Endodermal cell (in vitro differentiated cells): ENCODE measurements at regions not wholly inside any gene's neighbourhood (a gene's known extent, or its start where the extent isn't known, plus 50 kb on each side); places are given as distances from the start of the nearest gene placed in this dataset.

Experiments used
- DNase-seq: peaks from one replicate; pipeline ENCODE4 v3.0.0-alpha.2; 2017
- H3K27ac ChIP-seq: 2 replicates; pipeline ENCODE4 v1.5.1; 2013; ENCODE audit warnings: mild to moderate bottlenecking, low read depth, low read length, moderate library complexity
- H3K27me3 ChIP-seq: 2 replicates; pipeline ENCODE4 v1.6.1; 2013; ENCODE audit warnings: mild to moderate bottlenecking, low read length, moderate library complexity; ENCODE audit not compliant: insufficient read depth, control insufficient read depth, poor library complexity, severe bottlenecking
- H3K36me3 ChIP-seq: 2 replicates; pipeline ENCODE4 v1.7.0; 2013; ENCODE audit warnings: mild to moderate bottlenecking, low read length, moderate library complexity; ENCODE audit not compliant: control insufficient read depth, insufficient read depth
- H3K4me1 ChIP-seq: one replicate; pipeline ENCODE4 v1.7.0; 2013; ENCODE audit warnings: low read length; ENCODE audit not compliant: control insufficient read depth, insufficient read depth
- H3K4me3 ChIP-seq: 2 replicates; pipeline ENCODE4 v1.5.1; 2013; ENCODE audit warnings: mild to moderate bottlenecking, low read length, moderate library complexity
- H3K9ac ChIP-seq: 2 replicates; pipeline ENCODE4 v1.6.1; 2013; ENCODE audit warnings: mild to moderate bottlenecking, low read length, moderate library complexity; ENCODE audit not compliant: poor library complexity, severe bottlenecking; ENCODE audit errors: extremely low read depth
- H3K9me3 ChIP-seq: 2 replicates; pipeline ENCODE4 v1.6.1; 2013; ENCODE audit warnings: mild to moderate bottlenecking, low read length, moderate library complexity; ENCODE audit not compliant: control insufficient read depth
- H3K27ac Mint-ChIP-seq: 2 replicates; pipeline ENCODE4 v1.8.0; 2020; ENCODE audit warnings: mixed read lengths
- H3K27me3 Mint-ChIP-seq: 2 replicates; pipeline ENCODE4 v1.8.0; 2021; ENCODE audit warnings: mild to moderate bottlenecking, mixed read lengths; ENCODE audit not compliant: insufficient read depth
- H3K36me3 Mint-ChIP-seq: 2 replicates; pipeline ENCODE4 v1.8.0; 2020; ENCODE audit warnings: low read depth, mixed read lengths
- H3K4me1 Mint-ChIP-seq: 2 replicates; pipeline ENCODE4 v1.8.0; 2020; ENCODE audit warnings: mixed read lengths
- H3K4me3 Mint-ChIP-seq: 2 replicates; pipeline ENCODE4 v1.8.0; 2020; ENCODE audit warnings: mild to moderate bottlenecking, moderate library complexity, mixed read lengths
- H3K9me3 Mint-ChIP-seq: 2 replicates; pipeline ENCODE4 v1.8.0; 2020; ENCODE audit warnings: mild to moderate bottlenecking, mixed read lengths
- CTCF ChIP-seq: fragments of 200-600 bp; sonication (generic); conservative IDR thresholded peaks from 2 replicates; pipeline ENCODE4 v1.5.0; 2021; ENCODE audit warnings: antibody characterized with exemption, mild to moderate bottlenecking
- WGBS, 2 experiments: methylation state at CpG; one replicate each; pipeline versions ENCODE4 v1.1.5 to v1.1.7; 2013; ENCODE audit warnings: missing lambda C conversion rate in 2 of 2, mixed read lengths in 1 of 2; ENCODE audit not compliant: insufficient coverage in 1 of 2, insufficient read length in 1 of 2; 5-methylcytosine and 5-hydroxymethylcytosine counted together

GRCh38 chr2:139228276-139228675, 448.1 kb upstream of the NXPH2 start:
- WGBS, 2 experiments = 93 to 94% methylated on average over 2 of the region's 2 CpGs
- Histone ChIP-seq H3K4me1 (no peaks in the 10 kb centered on the region), H3K36me3 (no peaks in the 10 kb centered on the region), H3K9ac (no peak overlapping the region), H3K27ac (no peak overlapping the region), H3K4me3 (no peak overlapping the region), H3K27me3 (no peaks in the 10 kb centered on the region), H3K9me3 (no peaks in the 10 kb centered on the region)
- Mint-ChIP-seq H3K9me3 (no peaks in the 10 kb centered on the region), H3K4me3 (no peak overlapping the region), H3K27ac (no peak overlapping the region), H3K27me3 (no peaks in the 10 kb centered on the region), H3K36me3 (no peaks in the 10 kb centered on the region), H3K4me1 (no peaks in the 10 kb centered on the region)
- no peak for DNase-seq
- TF ChIP-seq CTCF = no peak

GRCh38 chr2:139225961-139226360, 445.8 kb upstream of the NXPH2 start:
- Histone ChIP-seq H3K36me3 (no peaks in the 10 kb centered on the region), H3K4me1 (no peaks in the 10 kb centered on the region), H3K27ac (no peak overlapping the region), H3K9ac (no peak overlapping the region), H3K4me3 (no peak overlapping the region), H3K27me3 (no peaks in the 10 kb centered on the region), H3K9me3 (no peaks in the 10 kb centered on the region)
- H3K27ac Mint-ChIP-seq = no peak overlapping the region
- no peaks in the 10 kb centered on the region for H3K36me3 Mint-ChIP-seq
- no peaks in the 10 kb centered on the region for H3K9me3 Mint-ChIP-seq
- WGBS, 2 experiments = no CpG with 5 or more reads among the region's 2 CpGs
- H3K4me3 Mint-ChIP-seq = no peak overlapping the region
- no peaks in the 10 kb centered on the region for H3K4me1 Mint-ChIP-seq
- H3K27me3 Mint-ChIP-seq = no peaks in the 10 kb centered on the region
- no peak for DNase-seq
- no peak for TF ChIP-seq CTCF

DNA sequence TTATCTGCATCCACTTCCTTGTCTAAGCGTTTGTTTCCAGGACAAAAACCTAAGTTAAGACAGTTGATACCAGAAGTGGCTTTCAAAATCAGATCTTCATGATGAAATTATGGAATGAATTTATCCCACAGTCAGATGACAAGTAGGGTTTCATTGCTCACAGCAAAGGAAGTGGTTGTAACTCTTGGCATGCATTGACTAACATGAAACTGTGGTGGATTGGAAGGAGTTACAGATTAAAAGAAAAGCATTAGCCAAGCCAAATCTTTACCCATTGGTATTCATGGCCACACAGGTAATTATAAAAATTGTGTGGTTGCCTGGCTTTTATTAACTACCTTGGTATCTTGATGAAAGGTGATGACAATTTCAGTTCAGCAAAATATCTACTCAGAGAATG, 438.0 kb upstream of the NXPH2 start:
- Histone ChIP-seq H3K9me3 (no peaks in the 10 kb centered on the region), H3K27me3 (no peaks in the 10 kb centered on the region), H3K36me3 (no peaks in the 10 kb centered on the region), H3K9ac (no peak overlapping the region), H3K4me1 (peaks cover 3% of the 10 kb centered on the region), H3K27ac (no peak overlapping the region), H3K4me3 (no peak overlapping the region)
- Mint-ChIP-seq H3K9me3 (no peaks in the 10 kb centered on the region), H3K4me3 (no peak overlapping the region), H3K4me1 (peaks cover 5% of the 10 kb centered on the region), H3K27me3 (no peaks in the 10 kb centered on the region), H3K27ac (no peak overlapping the region), H3K36me3 (no peaks in the 10 kb centered on the region)
- 98 to 100% methylated on average over 1 of the region's 1 CpG for WGBS, 2 experiments
- DNase-seq = no peak
- no peak for TF ChIP-seq CTCF
